NCI-H1436 treated with DMSO at 0.1 percent for 48 hours (cell line): ENCODE measurements at regions not wholly inside any gene's neighbourhood (a gene's known extent, or its start where the extent isn't known, plus 50 kb on each side); places are given as distances from the start of the nearest gene placed in this dataset.
"Not testable (repeated sequence)": the region's sequence is repeated elsewhere in the genome, so short reads cannot be mapped to it uniquely, and the experiment has no call there.

Experiments
- DNase-seq: peaks from one replicate; lab custom pipeline; 2025; lab: John Stamatoyannopoulos, UW

DNA sequence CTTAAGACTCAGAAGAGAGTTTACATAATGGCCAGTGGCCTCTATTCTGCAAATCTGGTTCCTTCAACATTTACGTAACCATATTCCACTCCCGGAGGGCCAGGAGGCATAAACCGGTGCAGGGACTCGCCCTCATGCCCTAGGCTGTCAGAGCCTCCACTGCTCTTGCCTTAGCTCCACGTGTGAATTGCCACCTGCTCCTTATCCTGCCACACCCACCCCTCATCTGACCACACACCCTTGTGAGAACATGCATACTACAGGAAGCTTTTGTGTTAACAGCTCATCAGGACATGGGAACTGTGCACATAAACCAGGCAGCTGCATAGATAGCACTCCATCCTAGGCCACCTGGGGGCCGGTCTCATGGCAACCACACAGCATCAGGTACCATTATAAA lies 146.7 kb upstream of the PFKP start:
- no peak for DNase-seq

DNA sequence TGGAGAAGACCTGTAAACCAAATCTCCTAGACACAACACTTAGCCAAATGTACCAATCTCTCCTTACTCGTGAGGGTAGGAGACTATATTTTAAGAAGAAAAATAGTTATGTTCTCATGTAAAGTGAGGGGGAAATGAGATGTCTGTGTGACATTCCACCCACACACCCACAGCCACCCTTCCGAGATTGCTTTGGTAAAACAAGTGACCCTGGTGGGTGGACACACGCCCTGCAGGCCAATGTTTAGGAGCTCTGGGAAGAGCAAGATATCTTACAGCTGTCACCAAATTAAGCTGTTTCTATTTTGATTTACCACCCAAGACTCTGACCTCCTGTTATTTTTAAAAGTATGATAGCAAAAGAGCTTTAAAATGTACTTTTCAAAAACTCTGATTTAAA lies 147.2 kb upstream of the PFKP start:
- no peak for DNase-seq

DNA sequence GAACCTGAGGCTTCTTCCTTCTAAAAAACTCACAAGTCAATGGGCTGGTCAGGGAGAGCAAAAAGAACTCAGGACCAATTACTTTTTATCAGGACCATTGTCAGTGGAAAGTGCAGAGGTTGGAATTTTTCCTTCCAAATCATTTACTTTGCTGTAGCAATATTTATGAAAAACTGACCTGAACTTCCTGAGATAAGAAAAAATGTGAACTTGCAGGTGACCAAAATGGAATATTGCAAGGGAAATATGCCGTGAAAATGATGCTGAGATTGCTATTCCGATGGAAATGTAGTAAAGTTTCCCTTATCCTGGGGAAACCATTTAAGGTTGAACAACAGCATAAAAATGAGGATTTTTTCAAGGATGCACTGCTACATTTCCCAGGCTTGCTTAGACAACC lies 148.3 kb upstream of the PFKP start:
- DNase-seq, result no peak

DNA sequence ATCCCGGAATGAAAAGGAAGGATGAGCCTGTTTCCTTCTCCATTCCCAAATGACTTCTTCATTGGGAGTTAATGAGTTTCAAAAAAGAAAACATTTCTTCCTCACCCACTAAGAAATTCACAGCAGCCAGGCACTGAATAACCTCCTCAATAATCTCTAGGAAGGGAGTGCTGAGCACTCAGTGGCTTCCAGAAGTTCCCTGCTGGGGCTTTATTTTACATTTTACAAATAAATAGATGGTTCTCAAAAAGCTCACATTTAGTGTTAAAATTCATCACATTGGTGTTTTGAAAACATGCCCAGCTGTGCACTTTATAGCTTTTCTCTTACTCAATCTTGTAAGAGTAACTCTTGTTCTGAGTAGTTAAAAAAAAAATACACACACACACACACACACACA lies 148.9 kb upstream of the PFKP start:
- no peak for DNase-seq

DNA sequence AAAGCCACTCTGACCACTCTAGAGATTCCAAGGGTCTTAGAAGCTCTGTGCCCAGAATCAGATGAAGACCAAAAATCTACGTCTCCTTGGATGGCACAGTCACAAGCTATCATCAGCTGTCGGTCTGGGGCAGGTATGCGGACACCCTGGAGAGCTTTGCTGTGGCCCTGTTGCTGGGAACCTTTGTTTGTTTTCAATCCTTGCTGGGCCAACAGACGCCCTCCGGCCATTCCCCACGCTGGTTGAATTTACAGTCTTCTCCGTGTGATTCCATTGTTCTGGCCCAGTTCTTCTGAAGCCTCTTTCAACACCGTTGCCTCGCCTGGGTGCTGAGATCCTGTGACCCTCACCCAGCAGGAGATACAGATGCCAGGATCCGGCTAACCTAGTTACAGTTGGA lies 149.4 kb upstream of the PFKP start:
- DNase-seq, result no peak

DNA sequence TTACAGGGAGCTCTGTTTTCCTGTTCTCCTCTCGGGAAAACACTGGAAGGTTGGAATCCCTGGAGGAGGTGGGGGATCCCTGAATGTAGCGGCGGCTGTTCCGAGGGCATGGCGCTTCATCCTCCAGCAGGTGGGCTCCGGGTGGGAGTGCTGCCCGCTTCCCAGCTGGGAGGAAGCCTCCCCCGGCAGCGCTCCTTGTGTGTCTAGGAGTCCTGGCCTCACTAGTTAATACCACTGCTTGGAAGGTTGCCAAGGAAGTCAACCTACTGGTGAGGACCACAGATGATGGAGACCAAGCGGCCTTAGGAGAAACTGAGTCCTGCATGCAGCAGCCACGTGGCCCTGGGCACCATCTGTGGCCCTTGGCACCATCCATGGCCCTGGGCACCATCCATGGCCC lies 151.9 kb upstream of the PFKP start:
- no peak for DNase-seq

DNA sequence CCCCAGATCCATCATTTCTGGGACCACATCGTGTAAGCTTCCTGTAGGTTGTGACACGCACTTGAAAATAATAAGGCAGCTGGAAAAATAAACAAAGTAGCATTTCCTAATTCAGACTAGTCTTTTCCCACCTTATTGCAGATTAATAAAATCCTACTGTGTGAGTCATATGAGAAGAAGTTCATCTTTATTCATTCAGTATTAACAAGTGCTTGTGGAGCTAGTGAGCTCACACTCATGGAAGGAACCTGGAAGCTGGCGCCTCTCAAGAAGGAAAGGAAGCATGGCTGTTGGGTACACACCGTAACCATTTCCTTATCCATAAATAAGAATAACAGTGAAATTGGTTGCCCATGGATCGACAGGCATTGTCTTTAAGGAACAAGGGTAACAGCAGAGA lies 152.6 kb upstream of the PFKP start:
- no peak for DNase-seq

DNA sequence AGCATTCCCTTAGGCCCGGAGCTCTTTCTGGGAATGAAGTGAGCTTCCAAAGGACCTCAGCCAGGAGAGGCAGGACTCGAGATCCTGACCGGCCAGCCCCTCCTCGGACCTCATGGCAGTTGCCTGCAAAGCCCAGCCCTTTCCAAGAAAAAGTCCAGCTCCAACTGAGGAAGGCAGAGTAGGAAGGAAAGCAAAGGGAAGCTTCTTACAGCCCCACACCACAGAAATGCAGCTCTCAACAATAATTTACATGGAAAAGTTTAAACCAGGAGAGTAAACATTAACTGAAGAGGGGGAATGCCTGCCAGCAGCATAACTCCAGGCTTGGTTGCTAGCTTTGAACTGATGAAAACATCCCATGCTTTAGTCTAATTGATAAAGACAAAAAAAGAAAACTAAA lies 153.9 kb upstream of the PFKP start:
- DNase-seq, result no peak

DNA sequence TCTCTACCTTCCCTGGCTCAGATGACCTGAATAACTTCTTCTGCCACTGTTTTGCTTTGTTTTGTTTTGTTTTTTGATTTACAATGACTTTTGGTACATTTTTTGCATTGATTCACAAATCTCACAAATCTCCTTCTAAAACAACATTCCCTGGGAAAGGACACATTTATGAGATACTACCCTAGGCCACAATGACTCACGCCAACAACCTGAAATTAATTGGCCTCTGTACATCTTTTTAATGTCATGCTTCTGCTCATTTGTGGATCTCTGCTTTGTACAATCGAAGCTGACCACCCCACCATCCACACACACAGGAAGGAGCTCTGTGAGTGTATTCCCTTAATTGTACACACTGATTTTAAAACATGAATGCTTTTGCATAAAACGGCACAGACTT lies 156.7 kb upstream of the PFKP start:
- no peak for DNase-seq

DNA sequence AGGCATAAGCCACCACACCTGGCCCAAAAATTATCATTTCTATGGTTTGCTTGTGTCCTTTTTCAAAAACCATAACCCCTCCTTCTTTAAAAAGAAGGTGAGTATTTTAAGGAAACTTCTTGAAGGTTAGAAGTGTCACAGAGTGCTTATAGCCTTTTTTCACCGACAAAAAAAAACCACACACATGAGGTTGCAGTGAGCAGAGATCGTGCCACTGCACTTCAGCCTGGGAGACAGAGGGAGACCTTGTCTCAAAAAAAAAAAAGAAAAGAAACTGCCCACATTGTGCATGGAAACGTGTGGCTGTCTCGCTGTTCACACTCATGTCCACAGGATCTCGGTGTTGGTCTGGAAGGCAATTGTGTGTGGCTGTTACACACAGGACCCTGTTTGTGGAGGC lies 157.4 kb upstream of the PFKP start:
- no peak for DNase-seq

DNA sequence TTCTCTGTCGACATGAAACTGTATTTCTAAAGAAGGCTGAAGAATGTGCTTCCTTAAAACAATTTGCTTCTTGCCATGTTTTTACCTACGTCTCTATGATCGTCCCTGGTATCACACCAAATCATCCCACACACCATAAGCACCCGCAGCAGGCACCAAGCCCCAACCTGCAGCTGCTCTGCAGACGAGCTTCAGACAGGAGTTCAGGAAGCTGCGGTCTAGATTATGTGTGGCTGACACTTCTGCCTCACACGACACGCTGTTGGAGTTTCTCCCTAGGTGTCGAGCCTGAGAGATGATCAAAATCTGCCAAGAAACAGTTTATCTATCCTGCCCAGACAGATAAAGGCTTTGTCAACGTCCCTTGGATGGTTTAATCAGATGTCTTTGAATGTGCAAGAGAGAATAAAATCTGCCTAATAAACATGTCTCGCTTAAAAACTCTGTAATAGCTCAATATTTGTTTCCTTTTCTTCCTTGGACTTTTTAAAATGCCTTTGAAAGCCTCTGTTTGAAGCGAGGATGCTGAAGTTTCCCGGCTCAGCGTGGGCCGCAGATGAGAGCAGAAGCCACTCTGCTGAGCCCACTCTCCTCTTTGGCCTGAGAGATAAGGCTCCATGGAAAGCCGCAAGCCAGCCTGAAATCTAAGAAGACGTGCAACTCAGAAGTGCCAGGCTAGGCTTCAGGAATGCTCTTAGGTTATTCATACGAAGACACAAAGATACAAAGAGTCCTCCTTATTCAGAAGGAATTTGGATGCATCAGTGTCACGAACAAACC lies 158.3 kb upstream of the PFKP start:
- no peak for DNase-seq

DNA sequence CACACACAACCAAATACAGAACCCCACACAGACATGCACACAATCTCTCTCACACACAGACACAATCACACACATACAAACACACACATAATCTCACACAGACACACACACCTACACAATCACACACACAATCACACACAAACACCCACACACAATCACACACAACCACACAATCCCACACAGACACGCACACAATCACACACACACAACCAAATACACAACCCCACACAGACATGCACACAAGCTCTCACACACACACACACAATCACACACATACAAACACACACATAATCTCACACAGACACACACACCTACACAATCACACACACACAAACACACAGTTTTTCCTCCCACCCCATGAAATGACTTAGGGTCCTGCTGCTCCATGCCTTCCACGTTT lies 160.4 kb upstream of the PFKP start:
- no peak for DNase-seq

DNA sequence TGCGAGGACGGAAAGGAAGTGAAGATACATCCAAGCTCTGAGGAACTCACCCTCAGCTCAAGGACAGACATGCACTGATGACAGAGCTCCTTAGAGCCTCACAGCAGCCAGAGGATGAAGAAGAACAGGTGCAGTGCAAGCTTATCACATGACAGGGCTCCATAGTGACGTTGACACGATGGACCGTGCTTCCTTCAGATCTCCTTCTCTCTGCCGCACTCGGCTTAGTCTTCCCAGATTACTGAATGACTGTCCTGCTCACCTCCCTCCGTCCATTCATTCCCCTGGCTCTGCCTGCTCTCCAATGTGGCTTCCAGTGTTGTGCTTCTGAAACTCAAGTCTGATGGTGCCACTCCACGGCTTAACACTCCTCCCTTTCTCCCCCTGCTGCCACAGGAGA lies 161.5 kb upstream of the PFKP start:
- no peak for DNase-seq

DNA sequence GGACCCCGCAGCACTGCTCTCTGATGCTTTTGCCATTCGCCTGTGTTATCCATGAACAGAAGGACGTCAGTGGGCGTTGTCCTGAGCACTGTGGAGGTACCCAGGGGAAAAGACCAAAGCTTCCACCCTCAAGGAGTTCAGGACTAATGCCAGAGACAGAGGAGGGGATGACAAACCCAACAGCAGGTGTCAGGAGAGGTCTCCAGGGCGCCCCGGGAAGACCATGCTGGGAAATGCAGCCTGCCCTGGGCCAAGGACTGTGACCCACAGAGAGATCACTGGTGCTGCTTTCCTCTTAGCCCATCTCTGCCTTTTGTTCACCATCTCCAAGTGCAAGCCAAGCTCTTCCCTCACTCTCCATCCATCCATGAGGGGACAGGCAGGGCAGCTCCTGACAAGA lies 166.8 kb upstream of the PFKP start:
- no peak for DNase-seq

DNA sequence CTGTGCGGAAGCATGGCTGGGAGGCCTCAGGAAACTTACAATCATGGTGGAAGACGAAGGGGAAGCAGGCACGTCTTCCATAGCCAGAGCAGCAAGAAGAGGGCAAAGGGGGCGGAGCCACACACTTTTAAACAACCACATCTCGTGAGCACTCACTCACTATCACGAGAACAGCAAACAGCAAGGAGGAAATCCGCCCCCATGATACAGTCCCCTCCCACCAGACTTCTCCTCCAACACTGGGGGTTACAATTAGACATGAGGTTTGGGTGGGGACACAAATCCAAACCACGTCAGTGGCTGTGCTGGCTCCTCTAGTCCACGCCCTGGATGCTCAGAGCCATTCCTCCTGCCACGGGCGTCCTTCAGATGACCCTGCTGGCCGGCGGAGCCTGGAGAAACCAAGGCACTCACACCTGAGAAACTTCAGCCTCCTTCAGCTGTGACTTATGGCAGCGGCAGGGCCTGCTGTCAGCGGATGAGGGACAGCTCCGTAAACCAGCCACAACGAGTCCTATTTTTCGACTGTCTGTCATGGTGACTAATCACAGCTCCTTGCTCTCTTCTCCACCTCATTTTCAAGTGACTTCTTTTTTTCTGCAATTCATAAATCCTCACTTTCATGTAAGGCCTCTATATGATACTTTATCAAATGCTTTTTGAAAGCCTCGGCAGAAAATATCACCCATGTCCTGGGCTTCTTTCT lies 167.9 kb upstream of the PFKP start:
- DNase-seq, result no peak

DNA sequence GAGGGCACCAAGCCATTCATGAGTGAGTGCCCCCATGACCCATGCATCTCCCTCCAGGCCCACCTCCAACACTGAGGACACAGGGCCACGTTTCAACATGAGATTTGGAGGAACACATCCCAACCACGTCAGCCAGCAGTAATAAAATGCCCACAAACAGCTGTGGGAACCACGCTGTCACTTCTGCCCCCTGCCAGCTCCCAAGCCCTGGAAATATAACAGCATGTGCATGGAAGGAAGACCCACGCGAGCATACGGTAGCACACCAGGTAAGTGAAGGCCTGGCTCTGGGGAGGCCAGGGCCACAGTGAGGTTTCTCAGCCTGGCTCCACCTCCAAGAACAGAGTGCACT lies 168.9 kb upstream of the PFKP start:
- DNase-seq, result no peak

DNA sequence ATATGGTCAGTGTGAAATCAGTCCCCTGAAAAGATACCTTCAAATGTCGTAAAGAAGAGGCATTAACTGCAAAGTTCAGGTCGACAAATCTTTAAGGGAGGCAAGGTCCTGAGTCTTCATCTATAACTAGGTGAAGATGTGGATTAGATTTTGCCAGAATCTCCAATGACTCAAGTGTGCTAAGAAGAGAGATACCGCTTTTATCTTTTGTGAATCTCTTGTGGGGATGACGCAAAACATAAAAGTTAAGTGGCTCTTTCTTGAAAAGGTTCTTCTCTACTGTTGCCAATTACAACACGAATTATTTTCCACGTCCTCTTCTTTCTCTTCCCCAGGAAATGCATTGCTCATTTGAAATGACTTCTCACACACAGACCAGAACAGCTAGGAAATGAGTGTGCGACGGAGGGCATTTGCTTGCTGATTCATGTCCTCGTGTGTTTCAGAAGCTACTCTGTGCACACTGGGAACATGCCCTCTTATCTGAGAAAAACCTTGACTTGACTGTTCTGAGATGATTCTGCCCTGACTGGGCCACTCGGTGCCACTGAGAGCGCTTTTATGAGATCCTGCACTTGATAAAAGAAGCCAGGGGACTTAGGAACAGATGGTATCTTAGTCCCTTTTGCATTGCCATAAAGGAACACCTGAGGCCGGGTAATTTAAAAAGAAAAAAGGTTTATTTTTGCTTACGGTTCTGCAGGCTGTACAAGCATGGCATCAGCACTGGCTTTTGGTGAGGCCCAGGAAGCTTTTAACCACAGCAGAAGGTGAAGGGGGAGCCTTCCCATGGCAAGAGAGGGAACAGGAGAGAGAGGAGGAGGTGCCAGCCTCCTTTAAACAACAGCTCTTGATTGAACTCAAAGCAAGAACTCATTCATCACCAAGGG lies 169.5 kb upstream of the PFKP start:
- no peak for DNase-seq

DNA sequence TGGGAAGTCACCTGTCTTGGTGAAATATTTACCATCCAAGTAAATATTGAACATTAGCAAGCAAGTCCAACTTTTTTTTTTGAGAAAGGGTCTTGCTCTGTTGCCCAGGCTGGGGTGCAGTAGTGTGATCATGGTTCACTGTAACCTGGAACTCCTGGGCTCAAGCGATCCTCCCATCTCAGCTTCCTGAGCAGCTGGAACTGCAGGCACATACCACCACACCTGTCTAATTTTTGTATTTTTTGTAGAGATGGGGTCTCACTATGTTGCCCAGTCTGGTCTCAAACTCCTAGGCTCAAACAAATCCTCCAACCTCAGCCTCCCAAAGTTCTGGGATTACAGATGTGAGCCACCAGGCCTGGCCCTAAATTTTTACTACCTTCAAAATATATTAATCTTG lies 171.0 kb upstream of the PFKP start:
- not testable (repeated sequence) for DNase-seq

DNA sequence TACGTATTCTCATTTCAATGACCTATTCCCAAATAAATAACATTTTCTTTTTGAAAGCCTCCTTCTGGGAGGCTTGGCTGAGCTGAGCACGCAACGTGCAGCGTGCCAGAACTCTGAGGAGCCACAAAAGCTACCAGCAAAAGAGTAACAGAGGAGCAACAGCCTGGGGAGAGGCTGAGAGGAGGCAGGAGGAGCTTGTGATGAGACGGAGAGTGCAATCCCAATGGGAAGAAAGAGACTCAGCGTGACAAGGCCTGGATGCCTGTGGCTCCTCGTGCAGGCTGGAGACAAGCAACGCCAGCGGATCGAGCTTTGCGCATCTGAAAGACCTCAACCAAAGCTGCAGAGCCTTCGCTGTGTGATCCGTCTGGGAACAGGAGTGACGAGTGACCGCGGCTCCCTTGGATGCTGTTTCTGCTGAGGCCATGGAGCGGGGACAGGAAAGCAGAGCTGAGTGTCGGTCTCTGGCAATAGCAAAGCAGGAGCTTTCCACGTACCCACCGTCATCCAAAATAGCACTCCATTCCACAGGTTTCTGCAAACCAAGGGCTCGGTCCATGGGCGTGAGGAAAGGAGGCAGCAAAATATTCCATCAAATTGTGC lies 171.7 kb upstream of the PFKP start:
- DNase-seq, result no peak

DNA sequence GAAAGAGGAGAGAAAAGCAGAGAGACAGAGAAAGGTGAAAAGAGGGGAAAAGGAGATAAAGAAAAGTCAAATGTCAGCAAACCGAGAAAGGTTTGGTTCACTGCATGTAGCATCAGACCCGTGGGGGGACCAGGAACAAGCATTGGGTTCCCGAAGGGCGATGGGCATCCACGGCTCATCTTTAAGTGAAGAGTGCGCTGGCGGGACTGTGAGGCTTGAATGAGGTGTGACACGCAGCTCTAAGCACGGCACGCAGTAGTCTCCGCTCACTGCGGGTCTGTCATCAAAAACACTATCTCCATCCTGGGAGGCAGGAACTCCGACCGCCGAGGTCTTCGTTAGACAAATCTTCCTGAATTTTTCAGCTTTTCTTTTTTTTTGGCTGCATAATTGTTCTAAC lies 173.4 kb upstream of the PFKP start:
- DNase-seq, result no peak

DNA sequence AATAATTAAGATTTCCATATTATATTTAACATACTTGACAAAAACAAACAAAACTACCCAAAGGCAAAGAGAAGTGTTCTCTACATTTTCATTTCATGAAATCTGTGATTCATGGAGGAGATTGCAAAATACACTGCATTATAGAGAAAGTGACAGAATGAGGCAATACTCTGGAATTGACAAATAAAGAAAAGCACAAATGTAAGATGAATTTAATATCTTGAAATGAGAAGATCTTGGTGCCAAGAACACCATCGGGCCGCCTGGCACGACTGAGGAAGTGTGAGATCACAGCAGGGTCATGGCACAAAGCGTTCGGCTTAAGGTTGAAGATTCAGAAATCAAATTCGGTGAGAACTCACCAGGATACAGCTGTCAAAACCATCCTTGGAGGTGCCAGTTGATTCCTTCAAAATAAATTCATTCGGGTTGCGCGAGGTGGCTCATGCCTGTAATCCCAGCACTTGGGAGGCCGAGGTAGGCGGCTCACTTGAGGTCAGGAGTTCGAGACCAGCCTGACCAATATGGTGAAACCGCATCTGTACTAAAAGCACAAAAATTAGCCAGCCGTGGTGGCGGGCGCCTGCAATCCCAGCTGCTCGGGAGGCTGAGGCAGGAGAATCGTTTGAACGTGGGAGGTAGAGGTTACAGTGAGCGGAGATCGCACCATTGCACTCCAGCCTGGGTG lies 174.0 kb upstream of the PFKP start:
- DNase-seq, result no peak

DNA sequence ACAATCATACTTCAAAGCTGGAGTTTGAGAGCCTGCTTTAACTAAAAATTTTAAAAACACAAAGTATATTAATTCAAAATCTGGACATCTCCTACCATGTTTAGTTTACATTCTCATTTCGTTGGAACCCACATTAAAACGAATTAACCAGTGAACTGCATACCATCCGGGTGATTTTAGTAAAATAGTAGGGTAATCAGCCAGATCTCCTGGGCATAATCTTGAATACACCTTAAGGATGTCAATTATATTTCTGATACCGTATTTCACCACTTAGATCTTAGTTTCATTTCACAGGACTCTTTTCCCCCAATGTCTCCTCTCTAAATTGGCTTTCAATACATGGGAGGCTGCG lies 175.6 kb upstream of the PFKP start:
- no peak for DNase-seq
